ENCODE measurements at regions not wholly inside any gene's neighbourhood (a gene's known extent, or its start where the extent isn't known, plus 50 kb on each side); places are given as distances from the start of the nearest gene placed in this dataset.

DNA sequence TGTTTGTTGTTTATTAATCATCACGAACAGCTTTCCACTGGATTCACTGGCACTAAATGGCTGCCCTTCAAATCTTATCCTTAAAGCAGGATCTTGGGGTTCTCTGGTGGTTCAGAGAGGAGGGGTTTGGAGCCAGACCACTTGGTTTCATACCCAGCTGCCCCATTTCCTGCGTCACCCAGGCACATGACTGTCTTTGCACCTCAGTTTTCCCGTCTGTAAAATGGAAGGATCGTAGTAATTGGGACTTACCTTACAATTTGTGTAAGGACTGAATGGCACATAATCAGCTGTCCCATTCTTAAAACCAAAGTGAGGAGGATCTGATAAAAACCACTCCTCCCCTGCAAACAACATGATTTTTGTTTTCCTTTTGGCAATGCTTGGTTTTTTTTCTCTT, 318.3 kb downstream of the ZNF536 start:
- H3K36me3 ChIP-seq, result no peaks in the 10 kb centered on the region
- TF ChIP-seq CTCF (IDR thresholded peaks at IDR 0.05) (no peak), POLR2A (IDR thresholded peaks at IDR 0.05) (no peak), EP300 (IDR thresholded peaks at IDR 0.05) (no peak), POLR2AphosphoS5 (IDR thresholded peaks at IDR 0.05) (no peak)
- H3K27me3 ChIP-seq, result peaks cover 22% of the 10 kb centered on the region
- ATAC-seq, result no peak
- 92 to 94% methylated on average over 3 of the region's 4 CpGs for WGBS, 2 donors (ENCODE audit: low coverage in 1 of 2)
- H3K4me3 ChIP-seq, result no peak overlapping the region
- peak overlapping the region in 1 of 4 donors; percentile 22 for H3K27ac ChIP-seq
- peaks cover 0 to 41% (median 4%) of the 10 kb centered on the region in 3 donors for H3K4me1 ChIP-seq
- H3K9me3 ChIP-seq, result no peaks in the 10 kb centered on the region

GRCh38 chr19:30689474-30689873, 317.3 kb downstream of the ZNF536 start:
- Histone ChIP-seq H3K4me3 (no peak overlapping the region), H3K27ac (no peak overlapping the region), H3K27me3 (peaks cover 33% of the 10 kb centered on the region), H3K4me1 (peaks cover 0 to 41% (median 4%) of the 10 kb centered on the region in 3 donors), H3K9me3 (no peaks in the 10 kb centered on the region), H3K36me3 (no peaks in the 10 kb centered on the region)
- ATAC-seq, result no peak
- WGBS, 2 donors (ENCODE audit: low coverage in 1 of 2), result 61 to 78% methylated on average over 3 of the region's 4 CpGs
- TF ChIP-seq POLR2A (IDR thresholded peaks at IDR 0.05) (no peak), EP300 (IDR thresholded peaks at IDR 0.05) (no peak), POLR2AphosphoS5 (IDR thresholded peaks at IDR 0.05) (no peak), CTCF (IDR thresholded peaks at IDR 0.05) (no peak)

GRCh38 chr19:30688696-30689095, 316.5 kb downstream of the ZNF536 start:
- no peaks in the 10 kb centered on the region for H3K36me3 ChIP-seq
- H3K27ac ChIP-seq, result no peak overlapping the region
- peaks cover 0 to 41% (median 4%) of the 10 kb centered on the region in 3 donors for H3K4me1 ChIP-seq
- H3K4me3 ChIP-seq, result no peak overlapping the region
- no peaks in the 10 kb centered on the region for H3K9me3 ChIP-seq
- H3K27me3 ChIP-seq, result peaks cover 34% of the 10 kb centered on the region
- WGBS, 2 donors (ENCODE audit: low coverage in 1 of 2), result 71% methylated on average over 1 of the region's 5 CpGs; no CpG with 5 or more reads in 1 of the 2 donors
- no peak for ATAC-seq
- no peak for TF ChIP-seq POLR2AphosphoS5 (IDR thresholded peaks at IDR 0.05)
- TF ChIP-seq POLR2A (IDR thresholded peaks at IDR 0.05), result no peak
- TF ChIP-seq CTCF (IDR thresholded peaks at IDR 0.05), result no peak
- no peak for TF ChIP-seq EP300 (IDR thresholded peaks at IDR 0.05)

DNA sequence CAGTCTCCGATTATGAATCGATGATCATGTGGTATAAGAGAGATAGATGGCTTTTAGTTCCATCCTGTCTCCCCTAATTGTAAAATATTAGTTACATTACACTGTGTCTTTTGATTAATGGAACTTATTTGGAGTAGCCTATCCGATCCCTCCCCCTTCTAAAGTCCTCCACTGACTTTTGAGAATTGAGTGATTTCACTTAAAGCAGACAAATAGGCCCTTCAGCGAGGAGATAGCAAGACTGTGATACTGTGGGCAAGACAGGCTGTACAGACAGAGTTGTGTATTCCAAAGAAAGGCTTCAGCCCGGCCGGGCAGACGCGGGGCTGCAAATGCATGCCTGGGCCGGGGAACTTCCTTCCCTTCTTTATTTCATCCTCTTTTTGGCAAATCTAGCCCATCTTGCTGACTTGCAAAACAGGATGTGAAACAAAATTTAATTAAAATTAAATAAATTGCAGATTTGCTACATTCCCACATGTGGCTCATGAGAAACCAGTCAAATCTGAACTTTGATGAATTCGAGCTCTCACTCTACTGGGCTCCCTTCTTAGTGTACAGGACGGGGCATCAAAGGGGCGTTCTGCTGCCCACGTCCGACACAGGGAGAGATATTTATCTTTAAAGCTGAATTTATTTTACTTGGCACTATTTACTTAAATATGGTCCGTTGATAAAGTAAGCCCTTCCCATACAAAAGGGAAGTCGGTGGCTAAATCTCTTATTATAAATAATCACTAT, 314.8 kb downstream of the ZNF536 start:
- peak overlapping the region in 1 of 2 donors; percentile 32 for H3K4me3 ChIP-seq
- WGBS, 2 donors (ENCODE audit: low coverage in 1 of 2), result 42 to 50% methylated on average over 12 to 14 of the region's 16 CpGs
- no peak for ATAC-seq

More for the DNA sequence above, 314.8 kb downstream of the ZNF536 start:
- no peak for TF ChIP-seq POLR2A (IDR thresholded peaks at IDR 0.05)
- no peak for TF ChIP-seq CTCF (IDR thresholded peaks at IDR 0.05)
- TF ChIP-seq EP300 (IDR thresholded peaks at IDR 0.05), result no peak
- no peak for TF ChIP-seq POLR2AphosphoS5 (IDR thresholded peaks at IDR 0.05)
- H3K27me3 ChIP-seq, result peaks cover 34% of the 10 kb centered on the region
- no peak overlapping the region for H3K27ac ChIP-seq
- no peaks in the 10 kb centered on the region for H3K36me3 ChIP-seq
- peaks cover 0 to 40% (median 4%) of the 10 kb centered on the region in 3 donors for H3K4me1 ChIP-seq
- no peaks in the 10 kb centered on the region for H3K9me3 ChIP-seq

Measured in gastroesophageal sphincter (tissue), 4 donors.